MM.1S (cell line): ENCODE measurements at regions not wholly inside any gene's neighbourhood (a gene's known extent, or its start where the extent isn't known, plus 50 kb on each side); places are given as distances from the start of the nearest gene placed in this dataset.

Experiments used
- CTCF ChIP-seq: fragments of 300-600 bp; sonication (generic); IDR thresholded peaks from 2 replicates; pipeline ENCODE4 v1.5.1; 2016; ENCODE audit warnings: antibody characterized with exemption, low read length, mixed read lengths
- EZH2 ChIP-seq: fragments of 300-600 bp; sonication (generic); optimal IDR thresholded peaks from 2 replicates; pipeline ENCODE3; 2017; ENCODE audit warnings: low read depth, mild to moderate bottlenecking, antibody characterized with exemption, low read length, mixed read lengths
- EZH2phosphoT487 ChIP-seq: fragments of 300-600 bp; sonication (generic); IDR thresholded peaks from 2 replicates; pipeline ENCODE4 v1.6.1; 2018; ENCODE audit warnings: antibody characterized with exemption, low read length

- TF ChIP-seq CTCF (no peak), EZH2 (no peak), EZH2phosphoT487 (no peak)
These were observed 190.1 kb upstream of the AKR1E2 start for GRCh38 chr10:4635883-4636282.
